Muscle layer of colon (tissue), 2 donors: ENCODE measurements at regions not wholly inside any gene's neighbourhood (a gene's known extent, or its start where the extent isn't known, plus 50 kb on each side); places are given as distances from the start of the nearest gene placed in this dataset.
"Not testable (repeated sequence)": the region's sequence is repeated elsewhere in the genome, so short reads cannot be mapped to it uniquely, and the experiment has no call there.

ENCODE experiments used
- H3K27ac ChIP-seq: one replicate; pipeline ENCODE4 v1.7.0; 2013; ENCODE audit warnings: low read depth, mild to moderate bottlenecking, low read length, moderate library complexity
- H3K27me3 ChIP-seq, 2 donors: one replicate each; pipeline ENCODE4 v1.7.0; 2013; ENCODE audit warnings: low read length in 2 of 2, mild to moderate bottlenecking in 2 of 2; ENCODE audit not compliant: insufficient read depth in 2 of 2, control insufficient read depth in 1 of 2
- H3K36me3 ChIP-seq: one replicate; pipeline ENCODE4 v1.7.0; 2013; ENCODE audit warnings: mild to moderate bottlenecking, low read length; ENCODE audit not compliant: insufficient read depth
- H3K4me1 ChIP-seq: one replicate; pipeline ENCODE4 v1.7.0; 2013; ENCODE audit warnings: mild to moderate bottlenecking, low read length; ENCODE audit not compliant: insufficient read depth
- H3K4me3 ChIP-seq, 2 donors: one replicate each; pipeline ENCODE4 v1.7.0; 2013; ENCODE audit warnings: low read length in 2 of 2, low read depth in 1 of 2, mild to moderate bottlenecking in 1 of 2, moderate library complexity in 1 of 2
- H3K9ac ChIP-seq: one replicate; pipeline ENCODE4 v1.7.0; 2013; ENCODE audit warnings: low read length
- H3K9me3 ChIP-seq: one replicate; pipeline ENCODE4 v1.7.0; 2013; ENCODE audit warnings: mild to moderate bottlenecking, low read length
- donor health status: abdominal sarcoma.
- donor health status: Adenocarcinoma of cecum.

GRCh38 chr1:147061880-147062279 is 110.4 kb downstream of the PRKAB2 start:
- H3K36me3 ChIP-seq, H3K9me3 ChIP-seq, H3K9ac ChIP-seq, H3K27me3 ChIP-seq, H3K27ac ChIP-seq, H3K4me1 ChIP-seq, H3K4me3 ChIP-seq: not testable (repeated sequence)

GRCh38 chr1:147053269-147053668 is 115.1 kb downstream of the NBPF12 start:
- Histone ChIP-seq H3K27ac (no peak overlapping the region), H3K9ac (no peak overlapping the region), H3K4me3 (no peak overlapping the region), H3K27me3 (no peaks in the 10 kb centered on the region), H3K4me1 (no peaks in the 10 kb centered on the region), H3K9me3 (no peaks in the 10 kb centered on the region), H3K36me3 (no peaks in the 10 kb centered on the region)

GRCh38 chr1:147052677-147053076 is 114.6 kb downstream of the NBPF12 start:
- no peak overlapping the region for H3K9ac ChIP-seq
- H3K4me1 ChIP-seq, result no peaks in the 10 kb centered on the region
- H3K9me3 ChIP-seq, result no peaks in the 10 kb centered on the region
- H3K27me3 ChIP-seq, result no peaks in the 10 kb centered on the region
- H3K4me3 ChIP-seq, result no peak overlapping the region
- no peak overlapping the region for H3K27ac ChIP-seq
- no peaks in the 10 kb centered on the region for H3K36me3 ChIP-seq

GRCh38 chr1:147052143-147052542 is 114.0 kb downstream of the NBPF12 start:
- no peaks in the 10 kb centered on the region for H3K27me3 ChIP-seq
- no peaks in the 10 kb centered on the region for H3K4me1 ChIP-seq
- H3K4me3 ChIP-seq, result no peak overlapping the region
- no peak overlapping the region for H3K27ac ChIP-seq
- no peak overlapping the region for H3K9ac ChIP-seq
- H3K36me3 ChIP-seq, result no peaks in the 10 kb centered on the region
- H3K9me3 ChIP-seq, result no peaks in the 10 kb centered on the region

- Histone ChIP-seq H3K27ac (no peak overlapping the region), H3K4me1 (no peaks in the 10 kb centered on the region), H3K36me3 (no peaks in the 10 kb centered on the region), H3K9me3 (no peaks in the 10 kb centered on the region), H3K27me3 (no peaks in the 10 kb centered on the region), H3K4me3 (no peak overlapping the region), H3K9ac (no peak overlapping the region)
Measured at GRCh38 chr1:147051136-147051535, 113.0 kb downstream of the NBPF12 start.

GRCh38 chr1:147050654-147051053 is 112.5 kb downstream of the NBPF12 start:
- Histone ChIP-seq H3K36me3 (no peaks in the 10 kb centered on the region), H3K4me3 (no peak overlapping the region), H3K9me3 (no peaks in the 10 kb centered on the region), H3K27me3 (no peaks in the 10 kb centered on the region), H3K4me1 (no peaks in the 10 kb centered on the region), H3K27ac (no peak overlapping the region), H3K9ac (no peak overlapping the region)

GRCh38 chr1:147046863-147047394 is 108.8 kb downstream of the NBPF12 start:
- not testable (repeated sequence) for H3K4me3 ChIP-seq, H3K9ac ChIP-seq, H3K9me3 ChIP-seq, H3K36me3 ChIP-seq, H3K27me3 ChIP-seq, H3K27ac ChIP-seq, H3K4me1 ChIP-seq

- Histone ChIP-seq H3K9ac (no peak overlapping the region), H3K27ac (no peak overlapping the region), H3K27me3 (no peaks in the 10 kb centered on the region), H3K36me3 (no peaks in the 10 kb centered on the region), H3K4me3 (no peak overlapping the region), H3K4me1 (no peaks in the 10 kb centered on the region), H3K9me3 (no peaks in the 10 kb centered on the region)
Measured at GRCh38 chr1:147046189-147046862, 108.2 kb downstream of the NBPF12 start.
